Testis (tissue), 2 donors: ENCODE measurements at regions not wholly inside any gene's neighbourhood (a gene's known extent, or its start where the extent isn't known, plus 50 kb on each side); places are given as distances from the start of the nearest gene placed in this dataset.

Experiments used
- DNase-seq: peaks from one replicate; pipeline ENCODE4 v3.0.0-alpha.2; 2019
- H3K27ac ChIP-seq, 2 donors: fragments of 200-600 bp; sonication (generic); one replicate each; pipeline ENCODE4 v1.5.1; 2019
- H3K27me3 ChIP-seq: fragments of 200-600 bp; sonication (generic); one replicate; pipeline ENCODE4 v1.5.1; 2019
- H3K36me3 ChIP-seq: fragments of 200-600 bp; sonication (generic); one replicate; pipeline ENCODE4 v1.5.1; 2017; ENCODE audit warnings: low read depth; ENCODE audit errors: missing control alignments
- H3K4me1 ChIP-seq: fragments of 200-600 bp; sonication (generic); one replicate; pipeline ENCODE4 v1.5.1; 2019
- H3K4me3 ChIP-seq, 2 donors: fragments of 200-600 bp; sonication (generic); one replicate each; pipeline ENCODE4 v1.5.1; 2017 to 2019
- H3K9me3 ChIP-seq: fragments of 200-600 bp; sonication (generic); one replicate; pipeline ENCODE4 v1.5.1; 2017
- POLR2A ChIP-seq: fragments of 450-650 bp; IDR thresholded peaks from one replicate; pipeline ENCODE4 v1.6.1; 2017; ENCODE audit warnings: antibody characterized with exemption, mild to moderate bottlenecking, moderate library complexity
- WGBS, 2 donors: methylation state at CpG; one replicate each; pipeline ENCODE4 v1.1.5; 2018; 5-methylcytosine and 5-hydroxymethylcytosine counted together
- intact Hi-C: fragments of 100-400 bp; cut with DNase I; formaldehyde crosslinking; loops from one replicate; pipeline ENCODE4 v1.15.1; 2023; ENCODE audit warnings: low total_unique reads
- TF ChIP-seq, protein P1 (sequence below), 3 experiments: fragments of 450-650 bp in 2 of 3; fragments of 200-600 bp in 1 of 3; sonication (generic) in 1 of 3; IDR thresholded peaks; one replicate each; pipeline ENCODE4 v1.5.1; 2016 to 2019; ENCODE audit warnings: antibody characterized with exemption in 3 of 3, mild to moderate bottlenecking in 2 of 3, moderate library complexity in 1 of 3

DNA sequence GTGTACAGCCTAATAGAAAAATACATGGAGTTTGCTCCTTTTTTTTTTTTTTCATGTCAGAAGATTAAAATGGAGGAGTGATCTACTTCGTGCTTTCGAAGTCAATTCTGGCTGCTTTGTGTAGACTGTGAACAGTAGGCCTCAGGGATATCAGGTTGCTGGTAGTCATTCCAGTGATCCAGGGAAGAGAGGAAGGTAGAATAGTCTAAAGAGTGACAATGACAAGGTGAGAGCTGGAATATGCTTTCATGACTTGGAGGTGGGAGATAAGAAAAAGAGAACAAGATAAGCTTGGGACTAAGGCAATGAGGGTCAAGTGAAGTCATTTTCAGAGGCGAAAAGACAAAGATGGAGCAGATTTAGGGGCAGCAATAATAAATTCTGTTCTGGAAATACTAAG is 111.3 kb upstream of the MIR17HG start:
- TF ChIP-seq, protein P1, sequence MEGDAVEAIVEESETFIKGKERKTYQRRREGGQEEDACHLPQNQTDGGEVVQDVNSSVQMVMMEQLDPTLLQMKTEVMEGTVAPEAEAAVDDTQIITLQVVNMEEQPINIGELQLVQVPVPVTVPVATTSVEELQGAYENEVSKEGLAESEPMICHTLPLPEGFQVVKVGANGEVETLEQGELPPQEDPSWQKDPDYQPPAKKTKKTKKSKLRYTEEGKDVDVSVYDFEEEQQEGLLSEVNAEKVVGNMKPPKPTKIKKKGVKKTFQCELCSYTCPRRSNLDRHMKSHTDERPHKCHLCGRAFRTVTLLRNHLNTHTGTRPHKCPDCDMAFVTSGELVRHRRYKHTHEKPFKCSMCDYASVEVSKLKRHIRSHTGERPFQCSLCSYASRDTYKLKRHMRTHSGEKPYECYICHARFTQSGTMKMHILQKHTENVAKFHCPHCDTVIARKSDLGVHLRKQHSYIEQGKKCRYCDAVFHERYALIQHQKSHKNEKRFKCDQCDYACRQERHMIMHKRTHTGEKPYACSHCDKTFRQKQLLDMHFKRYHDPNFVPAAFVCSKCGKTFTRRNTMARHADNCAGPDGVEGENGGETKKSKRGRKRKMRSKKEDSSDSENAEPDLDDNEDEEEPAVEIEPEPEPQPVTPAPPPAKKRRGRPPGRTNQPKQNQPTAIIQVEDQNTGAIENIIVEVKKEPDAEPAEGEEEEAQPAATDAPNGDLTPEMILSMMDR (IDR thresholded peaks at IDR 0.05): no peak
- no peak for TF ChIP-seq POLR2A
- no peak for DNase-seq
- WGBS, 2 donors: 76 to 83% methylated on average over 3 of the region's 3 CpGs
- no peak overlapping the region for H3K27ac ChIP-seq
- H3K36me3 ChIP-seq: no peaks in the 10 kb centered on the region
- intact Hi-C loops: no loop called here
- no peaks in the 10 kb centered on the region for H3K27me3 ChIP-seq
- H3K4me3 ChIP-seq: no peak overlapping the region
- H3K9me3 ChIP-seq: no peaks in the 10 kb centered on the region
- H3K4me1 ChIP-seq: no peaks in the 10 kb centered on the region

DNA sequence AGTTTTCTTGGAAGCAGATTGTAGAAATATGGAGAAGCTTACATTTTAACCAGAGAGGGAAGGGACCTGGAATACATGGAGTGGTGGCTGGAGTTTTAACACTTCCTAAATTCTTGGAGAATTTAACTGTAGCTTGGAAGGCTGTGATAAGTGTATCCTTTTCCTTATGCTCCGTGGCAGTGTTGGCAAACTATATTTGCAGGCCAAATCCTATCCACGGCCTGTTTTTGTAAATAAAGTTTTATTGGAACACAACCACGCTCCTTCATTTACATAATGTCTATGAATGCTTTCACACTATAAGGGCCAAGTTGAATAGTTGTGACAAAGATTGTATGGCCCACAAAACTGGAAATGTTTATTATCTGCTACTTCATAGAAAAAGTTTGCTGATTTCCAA is 110.6 kb upstream of the MIR17HG start:
- H3K27ac ChIP-seq: no peak overlapping the region
- intact Hi-C loops: no loop called here
- H3K36me3 ChIP-seq: no peaks in the 10 kb centered on the region
- no peaks in the 10 kb centered on the region for H3K9me3 ChIP-seq
- H3K4me1 ChIP-seq: no peaks in the 10 kb centered on the region
- no peak overlapping the region for H3K4me3 ChIP-seq
- H3K27me3 ChIP-seq: no peaks in the 10 kb centered on the region
- TF ChIP-seq, protein P1 (IDR thresholded peaks at IDR 0.05): no peak
- no peak for TF ChIP-seq POLR2A
- no peak for DNase-seq
- 68 to 87% methylated on average over 3 of the region's 3 CpGs for WGBS, 2 donors

DNA sequence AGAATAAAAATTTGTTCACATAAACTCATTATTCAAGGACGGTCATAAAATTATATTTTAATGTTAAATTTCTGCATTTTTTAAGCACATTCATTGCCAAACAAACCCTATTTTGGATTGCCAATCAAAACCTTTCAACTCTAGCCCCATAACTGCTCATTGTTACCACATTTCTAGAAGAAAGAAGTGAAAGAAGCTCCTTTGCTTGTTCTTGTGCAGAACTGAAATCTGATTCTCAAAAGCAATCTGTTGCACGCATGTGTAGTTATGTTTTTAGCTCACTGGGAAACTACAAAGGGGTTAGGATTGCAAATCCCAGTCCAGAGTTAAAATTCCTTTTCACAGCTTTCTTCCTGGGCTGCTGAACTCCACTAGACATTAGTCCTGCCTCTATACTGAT is 109.5 kb upstream of the MIR17HG start:
- intact Hi-C loops: no loop called here
- Histone ChIP-seq H3K27ac (no peak overlapping the region), H3K4me3 (no peak overlapping the region), H3K9me3 (no peaks in the 10 kb centered on the region), H3K36me3 (no peaks in the 10 kb centered on the region), H3K27me3 (no peaks in the 10 kb centered on the region), H3K4me1 (no peaks in the 10 kb centered on the region)
- TF ChIP-seq, protein P1 (IDR thresholded peaks at IDR 0.05): no peak
- TF ChIP-seq POLR2A: no peak
- DNase-seq: no peak
- WGBS, 2 donors: 85 to 96% methylated on average over 2 of the region's 2 CpGs

DNA sequence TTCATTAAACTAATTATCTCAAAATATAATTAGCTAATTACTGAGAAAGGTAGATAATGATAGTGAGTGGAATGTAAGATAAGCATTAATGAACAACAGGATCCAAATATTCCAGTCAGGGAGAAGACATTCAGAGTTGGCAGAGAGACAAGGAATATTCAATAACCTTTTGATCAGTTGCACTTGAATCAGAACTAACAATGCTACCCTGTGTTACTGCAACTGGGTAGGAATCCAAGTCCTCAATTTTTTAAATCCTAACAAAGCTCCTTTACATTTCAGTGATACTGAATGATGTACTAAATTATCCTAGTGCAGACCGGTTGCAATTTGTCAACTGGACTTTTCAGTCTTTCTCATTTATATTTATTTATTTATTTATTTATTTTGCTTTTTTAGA is 107.1 kb upstream of the MIR17HG start:
- Histone ChIP-seq H3K27me3 (no peaks in the 10 kb centered on the region), H3K27ac (no peak overlapping the region), H3K4me1 (no peaks in the 10 kb centered on the region), H3K36me3 (no peaks in the 10 kb centered on the region), H3K4me3 (no peak overlapping the region), H3K9me3 (no peaks in the 10 kb centered on the region)
- no peak for TF ChIP-seq POLR2A
- TF ChIP-seq, protein P1 (IDR thresholded peaks at IDR 0.05): no peak
- DNase-seq: no peak
- intact Hi-C loops: no loop called here
- 56 to 76% methylated on average over 1 of the region's 1 CpG for WGBS, 2 donors

DNA sequence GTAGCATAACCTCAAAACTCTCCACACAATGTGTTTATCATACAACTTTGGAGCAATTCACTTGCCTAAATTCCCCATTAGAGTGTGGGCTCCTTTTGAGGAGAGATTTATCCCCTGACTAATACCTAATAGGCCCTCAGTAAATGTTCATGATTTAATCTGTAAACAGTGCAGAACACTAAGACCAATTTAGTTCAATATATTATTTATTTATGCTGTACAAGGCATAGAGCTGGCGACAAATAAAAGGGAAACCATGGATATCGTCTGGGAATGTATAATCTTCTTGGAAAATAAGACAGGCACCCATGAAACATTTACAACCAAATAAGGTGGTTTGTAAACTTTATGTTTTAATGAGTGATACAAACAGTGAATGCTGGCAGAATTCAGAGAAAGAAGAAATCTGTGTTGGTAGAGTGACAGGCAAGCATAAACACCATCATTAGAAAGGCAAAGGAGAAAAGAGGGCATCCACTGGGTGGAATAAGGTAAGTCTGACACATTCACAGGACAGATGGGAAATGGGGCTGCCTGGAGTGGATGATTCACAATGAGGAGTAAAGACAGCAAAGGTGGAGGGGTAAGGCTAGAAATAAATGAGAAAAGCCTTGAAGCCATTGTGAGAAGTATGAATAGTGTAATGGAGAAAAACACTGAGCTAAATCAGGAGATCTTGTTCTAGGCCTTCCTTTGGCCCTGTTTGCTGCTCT is 106.1 kb upstream of the MIR17HG start:
- H3K9me3 ChIP-seq: no peaks in the 10 kb centered on the region
- H3K36me3 ChIP-seq: no peaks in the 10 kb centered on the region
- H3K4me3 ChIP-seq: no peak overlapping the region
- H3K27ac ChIP-seq: no peak overlapping the region
- no peak for DNase-seq
- intact Hi-C loops: no loop called here
- WGBS, 2 donors: 92% methylated on average over 2 of the region's 2 CpGs
- TF ChIP-seq, protein P1 (IDR thresholded peaks at IDR 0.05): no peak
- no peak for TF ChIP-seq POLR2A
- no peaks in the 10 kb centered on the region for H3K4me1 ChIP-seq
- H3K27me3 ChIP-seq: no peaks in the 10 kb centered on the region
